Natural killer cell (primary cell): ENCODE measurements at regions not wholly inside any gene's neighbourhood (a gene's known extent, or its start where the extent isn't known, plus 50 kb on each side); places are given as distances from the start of the nearest gene placed in this dataset.

Experiments used
- ATAC-seq, 3 donors: fragments of 150-1000 bp in 2 of 3; fragments of 200-7000 bp in 1 of 3; cut with Tn5 transposase; 1 replicate in 1 of 3; 2 replicates in 2 of 3; pipeline ENCODE4 v1.10.0; 2021; ENCODE audit warnings: mild to moderate bottlenecking in 2 of 3, moderate library complexity in 2 of 3
- DNase-seq, 2 donors: peaks; one replicate each; pipeline versions ENCODE4 v3.0.0 to v3.0.0-alpha.2; 2013 to 2021; ENCODE audit warnings: mixed read lengths in 1 of 2
- H3K27ac ChIP-seq: one replicate; pipeline ENCODE4 v1.5.1; 2013; ENCODE audit warnings: mild to moderate bottlenecking, low read length
- H3K27me3 ChIP-seq: one replicate; pipeline ENCODE4 v1.6.1; 2013; ENCODE audit warnings: low read length; ENCODE audit not compliant: control insufficient read depth, insufficient read depth
- H3K36me3 ChIP-seq: one replicate; pipeline ENCODE4 v1.6.1; 2013; ENCODE audit warnings: low read length; ENCODE audit not compliant: control insufficient read depth, insufficient read depth
- H3K4me1 ChIP-seq: one replicate; pipeline ENCODE4 v1.6.1; 2013; ENCODE audit warnings: low read length; ENCODE audit not compliant: control insufficient read depth, insufficient read depth
- H3K4me3 ChIP-seq: one replicate; pipeline ENCODE4 v1.5.1; 2013; ENCODE audit warnings: low read length
- H3K9me3 ChIP-seq: one replicate; pipeline ENCODE4 v1.6.1; 2013; ENCODE audit warnings: low read length; ENCODE audit not compliant: control insufficient read depth, insufficient read depth
- H3K27ac Mint-ChIP-seq, 2 donors: one replicate each; pipeline ENCODE4 v1.8.0; 2022; ENCODE audit warnings: mild to moderate bottlenecking in 2 of 2, mixed read lengths in 2 of 2, moderate library complexity in 1 of 2
- H3K27me3 Mint-ChIP-seq, 2 donors: one replicate each; pipeline ENCODE4 v1.8.0; 2022; ENCODE audit warnings: low read depth in 2 of 2, mixed read lengths in 2 of 2
- H3K36me3 Mint-ChIP-seq: one replicate; pipeline ENCODE4 v1.8.0; 2022; ENCODE audit warnings: mixed read lengths
- H3K4me1 Mint-ChIP-seq, 2 donors: one replicate each; pipeline ENCODE4 v1.8.0; 2022; ENCODE audit warnings: mixed read lengths in 2 of 2
- H3K4me3 Mint-ChIP-seq: one replicate; pipeline ENCODE4 v1.8.0; 2022; ENCODE audit warnings: mild to moderate bottlenecking, moderate library complexity, mixed read lengths
- H3K9me3 Mint-ChIP-seq, 2 donors: one replicate each; pipeline ENCODE4 v1.8.0; 2022; ENCODE audit warnings: mixed read lengths in 2 of 2
- WGBS: methylation state at CpG from one replicate; pipeline ENCODE4 v1.1.7; 2013; ENCODE audit warnings: missing lambda C conversion rate; ENCODE audit not compliant: insufficient coverage; 5-methylcytosine and 5-hydroxymethylcytosine counted together
- intact Hi-C: fragments of 100-400 bp; cut with micrococcal nuclease; formaldehyde crosslinking; loops from one replicate; pipeline ENCODE4 v1.14.2; 2022
- TF ChIP-seq, protein P1 (sequence below): fragments of 200-600 bp; IDR thresholded peaks from one replicate; pipeline ENCODE4 v1.8.0; 2022; ENCODE audit warnings: antibody characterized with exemption

DNA sequence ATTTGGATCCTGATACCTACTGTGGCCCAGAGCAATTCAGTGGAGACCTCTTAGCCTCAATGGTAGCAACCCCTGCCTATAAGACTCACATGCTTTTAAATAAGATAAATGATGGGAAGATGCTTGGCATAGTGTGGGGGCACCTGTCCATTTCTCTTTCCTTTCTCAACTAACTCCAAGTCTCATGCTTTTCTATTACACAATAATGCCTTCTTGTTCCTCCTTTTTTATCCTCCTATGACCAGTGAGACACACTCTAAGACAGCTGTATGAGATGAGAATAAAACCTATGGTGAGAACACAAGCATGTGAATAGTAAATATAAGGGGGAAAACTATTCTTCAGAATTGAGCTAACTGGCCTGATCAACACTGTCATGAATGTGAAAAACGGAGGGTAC, 147.0 kb upstream of the STXBP5 start:
- Histone ChIP-seq H3K27me3 (no peaks in the 10 kb centered on the region), H3K27ac (no peak overlapping the region), H3K4me3 (no peak overlapping the region), H3K36me3 (no peaks in the 10 kb centered on the region), H3K9me3 (no peaks in the 10 kb centered on the region), H3K4me1 (no peaks in the 10 kb centered on the region)
- DNase-seq: no peak
- ATAC-seq: no peak
- intact Hi-C loops: no loop called here
- whole genome bisulfite sequencing: no CpG with 5 or more reads among the region's 1 CpG
- TF ChIP-seq, protein P1, sequence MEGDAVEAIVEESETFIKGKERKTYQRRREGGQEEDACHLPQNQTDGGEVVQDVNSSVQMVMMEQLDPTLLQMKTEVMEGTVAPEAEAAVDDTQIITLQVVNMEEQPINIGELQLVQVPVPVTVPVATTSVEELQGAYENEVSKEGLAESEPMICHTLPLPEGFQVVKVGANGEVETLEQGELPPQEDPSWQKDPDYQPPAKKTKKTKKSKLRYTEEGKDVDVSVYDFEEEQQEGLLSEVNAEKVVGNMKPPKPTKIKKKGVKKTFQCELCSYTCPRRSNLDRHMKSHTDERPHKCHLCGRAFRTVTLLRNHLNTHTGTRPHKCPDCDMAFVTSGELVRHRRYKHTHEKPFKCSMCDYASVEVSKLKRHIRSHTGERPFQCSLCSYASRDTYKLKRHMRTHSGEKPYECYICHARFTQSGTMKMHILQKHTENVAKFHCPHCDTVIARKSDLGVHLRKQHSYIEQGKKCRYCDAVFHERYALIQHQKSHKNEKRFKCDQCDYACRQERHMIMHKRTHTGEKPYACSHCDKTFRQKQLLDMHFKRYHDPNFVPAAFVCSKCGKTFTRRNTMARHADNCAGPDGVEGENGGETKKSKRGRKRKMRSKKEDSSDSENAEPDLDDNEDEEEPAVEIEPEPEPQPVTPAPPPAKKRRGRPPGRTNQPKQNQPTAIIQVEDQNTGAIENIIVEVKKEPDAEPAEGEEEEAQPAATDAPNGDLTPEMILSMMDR: no peak
- peaks cover 0 to 6% of the 10 kb centered on the region in 2 donors for H3K27me3 Mint-ChIP-seq
- no peaks in the 10 kb centered on the region for H3K36me3 Mint-ChIP-seq
- no peaks in the 10 kb centered on the region for H3K9me3 Mint-ChIP-seq
- no peaks in the 10 kb centered on the region for H3K4me1 Mint-ChIP-seq
- H3K4me3 Mint-ChIP-seq: no peak overlapping the region
- H3K27ac Mint-ChIP-seq: no peak overlapping the region

DNA sequence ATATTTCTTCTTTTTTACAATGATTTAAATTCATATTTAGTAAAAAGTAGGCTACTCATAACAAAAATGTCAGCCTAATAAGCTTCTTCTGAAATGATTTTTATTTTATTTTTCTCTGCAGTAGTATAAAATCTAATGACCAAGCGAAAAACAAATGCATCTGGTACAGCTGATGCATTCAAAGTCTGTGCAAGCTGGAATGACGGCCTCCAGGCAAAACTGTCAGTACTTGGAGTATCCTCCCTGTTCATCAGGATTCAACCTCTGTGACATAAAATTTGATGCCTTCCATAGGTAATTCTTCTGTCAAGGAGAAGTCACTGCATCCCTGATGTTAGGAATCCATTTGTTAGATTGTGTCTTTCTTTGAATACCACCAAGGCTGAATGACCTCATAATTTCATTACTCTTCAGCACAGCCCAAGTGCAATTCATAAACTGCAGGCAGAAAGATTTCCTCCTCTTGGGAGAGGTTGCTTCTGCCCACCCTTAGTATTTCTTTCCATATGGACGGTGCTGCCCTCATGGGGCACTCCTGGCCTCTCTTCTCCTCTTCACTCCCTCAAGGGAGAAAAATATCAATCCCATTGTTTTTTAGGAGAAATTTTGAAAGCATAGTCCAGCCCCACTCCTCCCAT, 146.4 kb upstream of the STXBP5 start:
- TF ChIP-seq, protein P1: no peak
- H3K4me1 Mint-ChIP-seq: no peaks in the 10 kb centered on the region
- no peak overlapping the region for H3K27ac Mint-ChIP-seq
- DNase-seq: no peak
- no peaks in the 10 kb centered on the region for H3K4me1 ChIP-seq
- intact Hi-C loops: no loop called here
- H3K27ac ChIP-seq: no peak overlapping the region
- H3K4me3 ChIP-seq: no peak overlapping the region
- H3K4me3 Mint-ChIP-seq: no peak overlapping the region
- no peak for ATAC-seq
- WGBS: 78% methylated on average over 2 of the region's 3 CpGs
- no peaks in the 10 kb centered on the region for H3K27me3 ChIP-seq
- no peaks in the 10 kb centered on the region for H3K9me3 ChIP-seq
- H3K9me3 Mint-ChIP-seq: no peaks in the 10 kb centered on the region
- H3K36me3 ChIP-seq: no peaks in the 10 kb centered on the region
- H3K36me3 Mint-ChIP-seq: no peaks in the 10 kb centered on the region
- H3K27me3 Mint-ChIP-seq: peaks cover 0 to 6% of the 10 kb centered on the region in 2 donors

DNA sequence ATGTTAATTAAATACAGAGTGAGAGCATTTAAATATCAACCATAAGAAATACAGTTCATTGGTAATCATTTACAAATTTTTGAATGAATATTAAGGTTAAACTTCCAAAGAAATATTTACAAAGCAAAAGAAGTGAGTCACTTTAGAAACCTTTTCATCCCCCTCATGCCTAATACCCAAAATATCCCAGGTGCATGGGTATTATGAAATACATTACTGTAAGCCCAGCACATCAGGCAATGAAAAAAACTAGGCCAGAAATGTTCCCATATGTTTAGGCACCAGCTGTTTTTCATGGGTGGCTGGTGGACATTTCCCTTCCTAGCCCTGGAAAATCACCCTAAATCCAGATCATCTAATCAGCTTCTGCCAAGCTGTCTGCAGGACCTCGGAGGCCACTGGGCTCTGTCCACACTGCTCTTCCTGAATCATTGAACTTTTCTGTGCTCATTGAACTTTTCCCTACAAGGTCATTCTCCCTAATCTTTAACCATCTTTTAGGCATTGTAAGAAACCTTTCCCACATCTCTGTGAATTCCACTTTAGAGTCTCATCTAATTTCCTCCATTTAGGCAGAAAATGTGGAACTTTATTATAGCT, 145.3 kb upstream of the STXBP5 start:
- Mint-ChIP-seq H3K27ac (no peak overlapping the region), H3K9me3 (no peaks in the 10 kb centered on the region), H3K4me1 (no peaks in the 10 kb centered on the region), H3K36me3 (no peaks in the 10 kb centered on the region), H3K27me3 (peaks cover 0 to 6% of the 10 kb centered on the region in 2 donors), H3K4me3 (no peak overlapping the region)
- no peaks in the 10 kb centered on the region for H3K36me3 ChIP-seq
- no peaks in the 10 kb centered on the region for H3K27me3 ChIP-seq
- ATAC-seq: no peak
- H3K4me1 ChIP-seq: no peaks in the 10 kb centered on the region
- TF ChIP-seq, protein P1: no peak
- no peak for DNase-seq
- no peak overlapping the region for H3K27ac ChIP-seq
- intact Hi-C loops: no loop called here
- no peaks in the 10 kb centered on the region for H3K9me3 ChIP-seq
- no peak overlapping the region for H3K4me3 ChIP-seq
- WGBS: 95% methylated on average over 1 of the region's 1 CpG

DNA sequence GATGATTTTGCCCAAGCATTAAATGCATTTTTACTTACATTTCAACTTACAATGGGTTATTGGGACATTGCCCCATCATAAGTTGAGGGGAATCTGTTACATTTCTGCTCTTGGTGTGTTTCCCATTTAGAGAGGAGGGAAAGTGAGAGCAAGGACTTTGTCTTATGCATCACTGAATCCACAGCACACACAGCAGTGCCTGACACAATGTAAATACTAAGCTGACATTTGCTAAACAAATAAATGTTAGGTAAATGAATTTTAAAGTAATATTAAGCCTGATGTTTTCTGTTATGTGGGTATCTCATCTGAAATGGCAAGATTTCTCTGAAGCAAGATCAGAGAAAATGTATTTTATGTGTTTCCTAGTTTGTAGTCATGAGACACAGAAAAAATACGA, 143.6 kb upstream of the STXBP5 start:
- TF ChIP-seq, protein P1: no peak
- WGBS: no CpG with 5 or more reads among the region's 1 CpG

More for the DNA sequence above, 143.6 kb upstream of the STXBP5 start:
- Histone ChIP-seq H3K9me3 (no peaks in the 10 kb centered on the region), H3K27me3 (no peaks in the 10 kb centered on the region), H3K4me1 (no peaks in the 10 kb centered on the region), H3K4me3 (no peak overlapping the region), H3K27ac (no peak overlapping the region), H3K36me3 (no peaks in the 10 kb centered on the region)
- Mint-ChIP-seq H3K9me3 (no peaks in the 10 kb centered on the region), H3K4me3 (no peak overlapping the region), H3K36me3 (no peaks in the 10 kb centered on the region), H3K4me1 (peaks cover 0 to 5% of the 10 kb centered on the region in 2 donors), H3K27ac (no peak overlapping the region), H3K27me3 (peaks cover 0 to 2% of the 10 kb centered on the region in 2 donors)
- ATAC-seq: no peak
- no peak for DNase-seq
- intact Hi-C loops: no loop called here
